Body of pancreas (tissue), 4 donors: ENCODE measurements at regions not wholly inside any gene's neighbourhood (a gene's known extent, or its start where the extent isn't known, plus 50 kb on each side); places are given as distances from the start of the nearest gene placed in this dataset.

ENCODE experiments used
- CTCF ChIP-seq, 7 experiments: fragments of 450-650 bp in 4 of 7; fragments of 200-600 bp in 3 of 7; sonication (generic) in 3 of 7; IDR thresholded peaks; one replicate each; pipeline ENCODE4 v1.5.1; 2016 to 2019; ENCODE audit warnings: antibody characterized with exemption in 7 of 7
- POLR2A ChIP-seq, 3 donors: fragments of 450-650 bp; IDR thresholded peaks; one replicate each; pipeline ENCODE4 v1.6.1; 2016; ENCODE audit warnings: antibody characterized with exemption in 3 of 3, mild to moderate bottlenecking in 2 of 3

- TF ChIP-seq CTCF (IDR thresholded peaks at IDR 0.05) = no peak
- no peak for TF ChIP-seq POLR2A (IDR thresholded peaks at IDR 0.05)
Observed at GRCh38 chr11:97850701-97851100, 1170.0 kb upstream of the CNTN5 start.
